DMS79 (cell line): ENCODE measurements at regions not wholly inside any gene's neighbourhood (a gene's known extent, or its start where the extent isn't known, plus 50 kb on each side); places are given as distances from the start of the nearest gene placed in this dataset.

ENCODE experiments used
- DNase-seq: peaks from one replicate; lab custom pipeline; 2025; lab: John Stamatoyannopoulos, UW

DNA sequence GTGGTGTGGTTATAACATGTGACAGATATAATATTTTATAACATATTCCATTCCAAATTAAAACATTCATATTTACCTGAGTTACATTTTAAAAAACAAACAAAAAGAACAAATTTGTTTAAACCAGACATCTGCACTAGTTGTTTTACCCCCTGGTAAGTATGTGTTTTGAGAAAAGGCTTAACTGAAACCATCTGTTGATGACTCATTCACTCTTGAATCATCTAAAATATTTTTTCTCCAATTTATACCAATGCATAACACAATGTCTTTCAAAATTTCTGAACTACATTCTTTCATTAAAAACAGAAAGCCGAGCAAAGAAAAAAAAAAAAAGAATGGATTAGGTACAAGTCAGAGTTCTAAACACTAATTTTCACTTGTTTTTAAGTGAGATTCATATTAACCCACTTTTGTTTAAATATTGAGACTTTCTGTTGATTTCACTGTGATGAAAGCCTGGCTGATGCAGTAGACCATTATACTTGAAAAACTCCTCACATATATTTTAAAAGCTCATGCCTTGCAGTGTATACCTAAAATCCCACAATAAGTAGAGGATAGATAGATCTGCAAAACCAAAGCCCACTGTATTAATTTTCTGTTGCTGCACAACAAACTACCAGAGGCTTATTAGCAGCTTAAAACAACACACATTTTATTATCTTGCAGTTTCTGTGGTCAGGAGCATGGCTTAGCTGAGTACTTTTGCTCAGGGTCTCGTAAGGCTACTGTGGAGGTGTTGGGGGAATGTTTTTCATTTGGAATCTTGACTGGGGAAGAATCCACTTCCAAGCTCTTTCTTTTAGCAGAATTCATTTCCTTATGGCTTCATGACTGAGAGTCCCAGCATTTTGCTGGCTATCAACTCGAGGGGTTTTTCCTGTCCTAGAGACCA lies 221.5 kb downstream of the PCDH18 start:
- DNase-seq = no peak

DNA sequence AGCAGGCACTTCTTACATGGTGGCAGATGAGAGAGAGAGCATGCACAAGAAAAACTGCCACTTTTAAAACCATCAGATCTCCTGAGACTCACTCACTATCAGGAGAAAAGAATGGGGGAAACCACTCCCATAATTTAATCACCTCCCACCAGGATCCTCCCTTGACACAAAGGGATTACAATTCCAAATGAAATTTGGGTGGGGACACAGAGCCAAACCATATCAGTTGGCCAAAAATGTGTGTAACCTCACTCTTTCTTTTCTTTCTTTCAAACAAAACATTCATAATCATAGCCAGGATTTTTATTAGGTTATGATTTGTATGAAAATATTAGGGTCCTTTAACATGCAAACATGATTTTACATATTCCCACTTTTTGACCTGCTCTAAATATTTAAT lies 222.1 kb downstream of the PCDH18 start:
- no peak for DNase-seq

DNA sequence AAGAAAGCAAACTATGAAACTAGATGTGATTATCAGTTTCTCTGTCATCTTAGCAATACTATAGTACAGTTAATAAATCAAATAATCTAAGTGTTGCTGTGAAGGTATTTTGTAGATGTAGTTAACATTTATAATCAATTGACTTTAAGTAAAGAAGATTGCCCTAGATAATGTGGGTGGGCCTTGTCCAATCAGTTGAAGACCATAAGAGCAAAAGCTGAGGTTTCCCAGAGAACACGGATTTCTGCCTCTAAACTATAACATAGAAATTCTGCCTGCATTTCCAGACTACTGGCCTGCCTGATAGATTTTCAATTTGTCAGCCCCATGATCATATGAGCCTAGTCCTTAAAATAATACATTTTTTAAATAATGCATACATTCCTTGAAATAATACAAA lies 222.9 kb downstream of the PCDH18 start:
- DNase-seq = no peak

DNA sequence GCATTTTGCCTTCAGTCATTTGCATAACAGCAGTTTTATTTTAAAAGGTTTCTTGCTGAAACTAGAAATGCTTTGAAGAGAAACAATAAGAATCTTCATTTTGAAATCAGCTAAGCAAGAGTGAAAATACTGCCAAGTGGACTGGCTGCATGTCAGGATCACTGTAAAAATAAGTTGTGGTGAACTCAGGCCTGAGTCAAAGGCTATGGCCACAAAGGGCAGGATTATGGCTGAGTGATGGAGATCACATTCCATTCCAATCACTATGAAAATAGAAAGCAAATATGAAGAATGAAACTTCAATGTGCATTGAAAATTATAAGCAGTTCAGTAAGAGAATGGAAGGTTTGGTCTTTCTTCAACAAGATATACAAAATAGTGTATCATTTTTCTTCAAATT lies 224.5 kb downstream of the PCDH18 start:
- DNase-seq = no peak

DNA sequence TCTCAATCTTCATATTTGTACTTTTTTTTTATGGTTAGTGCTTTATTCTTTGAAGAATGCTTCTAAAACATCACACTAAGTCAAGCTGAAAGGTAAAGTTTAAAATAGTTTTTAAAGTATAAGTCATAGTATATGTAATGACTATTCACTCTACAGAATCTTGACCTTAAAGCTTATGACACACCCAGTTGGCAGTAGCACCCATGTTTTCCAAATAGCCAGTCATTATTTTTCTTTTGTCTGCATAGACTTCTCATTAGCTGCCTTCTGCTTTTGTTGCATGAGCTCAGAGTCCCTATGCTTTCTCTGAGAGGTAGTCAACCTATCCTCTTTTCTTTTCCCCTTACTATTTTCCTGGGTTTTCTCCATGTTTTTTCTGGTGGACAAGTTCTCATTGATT lies 231.5 kb downstream of the PCDH18 start:
- DNase-seq = no peak

DNA sequence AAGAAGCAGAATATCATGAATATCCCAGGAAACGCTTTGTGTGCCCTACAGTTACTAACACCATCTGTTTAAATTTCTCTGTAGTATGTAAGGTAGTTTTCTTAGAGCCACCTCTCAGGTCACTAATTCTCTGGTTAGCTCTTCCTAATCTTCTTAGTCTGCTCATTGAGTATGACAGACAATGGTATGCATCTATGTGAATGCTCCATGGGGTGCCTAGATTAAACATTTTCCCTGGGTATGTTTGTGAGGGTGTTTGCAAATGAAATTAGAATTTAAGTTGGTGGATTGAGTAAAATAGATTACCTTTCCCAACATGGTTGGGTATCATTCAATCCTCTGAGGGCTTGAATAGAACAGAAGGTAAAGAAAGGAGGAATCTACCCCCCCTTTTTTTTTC lies 233.0 kb downstream of the PCDH18 start:
- no peak for DNase-seq

DNA sequence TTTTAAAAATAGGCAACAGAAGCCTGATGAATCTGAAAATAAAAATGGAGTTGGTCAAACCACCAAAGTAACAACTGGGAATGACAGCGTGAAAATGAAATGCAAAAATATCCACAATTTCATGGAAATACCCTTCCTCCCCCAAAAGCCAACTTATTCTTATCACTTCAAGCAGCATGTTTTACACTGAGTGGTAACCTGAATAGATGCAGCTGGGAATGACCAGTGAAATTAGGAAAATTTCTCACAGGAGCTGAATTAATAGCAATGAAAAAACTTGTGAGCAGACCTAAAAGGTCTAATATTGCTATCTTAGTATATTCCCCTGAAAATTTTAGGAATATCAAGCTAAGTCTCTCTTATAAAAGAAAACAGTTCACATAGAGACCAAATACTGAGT lies 239.0 kb downstream of the PCDH18 start:
- DNase-seq = no peak

DNA sequence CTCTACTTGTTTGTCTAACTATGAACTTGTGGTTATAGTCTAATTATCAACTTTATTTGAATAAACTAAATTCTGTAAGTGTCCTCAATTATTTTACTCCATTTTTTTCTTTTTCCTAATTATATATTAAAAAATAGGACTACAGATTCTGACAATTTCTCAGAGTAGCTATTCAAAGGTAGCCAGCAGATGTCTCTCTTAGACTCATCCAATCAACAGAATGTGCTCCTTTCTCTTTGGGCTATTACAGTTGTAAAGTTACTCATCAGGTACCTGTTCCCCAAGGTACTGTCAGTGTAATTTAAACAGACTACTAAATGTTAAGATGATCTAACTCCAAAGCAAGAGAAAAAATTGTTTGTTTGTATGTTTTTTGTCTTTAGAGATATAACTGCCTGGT lies 248.6 kb downstream of the PCDH18 start:
- DNase-seq = no peak

DNA sequence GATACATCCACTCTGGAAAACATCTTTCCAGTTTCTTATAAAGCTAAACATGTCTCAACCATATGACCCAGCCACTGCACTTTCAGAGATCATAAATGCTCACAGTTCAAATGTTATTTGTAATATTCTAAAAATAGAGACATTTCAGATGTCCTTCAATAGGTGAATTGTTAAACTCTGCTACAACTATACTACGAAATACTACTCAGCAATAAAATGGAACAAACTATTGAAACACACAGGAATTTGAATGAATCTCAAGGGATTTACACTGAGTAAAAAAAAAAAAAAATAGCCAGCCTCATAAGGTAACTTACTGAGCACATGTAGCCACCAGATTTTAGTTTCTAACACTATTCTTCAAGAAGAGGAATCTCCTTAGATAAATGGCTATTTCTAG lies 253.9 kb downstream of the PCDH18 start:
- no peak for DNase-seq

DNA sequence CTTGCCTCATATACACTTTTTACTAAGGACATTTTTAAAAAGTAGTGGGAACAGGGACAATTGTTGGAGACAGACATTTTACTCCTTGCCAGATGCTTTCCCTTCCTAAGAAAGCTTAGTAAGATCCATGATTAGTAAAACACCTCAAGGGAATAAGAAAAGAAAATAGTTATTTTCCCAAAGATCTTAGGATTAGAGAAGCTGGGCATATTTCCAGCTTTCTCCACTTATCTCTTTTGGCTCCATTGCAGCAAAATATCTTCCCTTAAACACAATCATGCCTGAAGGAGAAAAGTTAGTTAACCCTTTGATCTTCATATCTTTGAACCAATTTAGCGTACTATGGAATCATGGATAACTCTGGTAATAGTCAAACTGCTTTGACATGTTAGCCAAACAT lies 257.9 kb downstream of the PCDH18 start:
- DNase-seq = no peak

DNA sequence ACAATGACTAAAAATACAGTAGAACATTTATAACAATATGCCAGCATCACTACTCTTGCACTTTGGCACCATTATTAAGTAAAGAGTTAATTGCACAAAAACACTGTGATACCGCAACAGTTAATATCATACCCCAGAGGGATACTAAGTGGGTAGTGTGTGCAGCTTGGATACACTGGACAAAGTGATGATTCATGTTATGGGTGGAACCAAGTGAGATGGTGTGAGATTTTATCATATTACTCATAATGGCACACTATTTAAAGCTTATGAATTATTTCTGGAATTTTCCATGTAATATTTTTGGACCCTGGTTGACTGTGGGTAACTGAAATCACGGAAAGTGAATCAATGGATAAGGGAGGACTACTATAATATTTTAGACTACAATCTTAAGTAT lies 265.3 kb downstream of the PCDH18 start:
- no peak for DNase-seq

DNA sequence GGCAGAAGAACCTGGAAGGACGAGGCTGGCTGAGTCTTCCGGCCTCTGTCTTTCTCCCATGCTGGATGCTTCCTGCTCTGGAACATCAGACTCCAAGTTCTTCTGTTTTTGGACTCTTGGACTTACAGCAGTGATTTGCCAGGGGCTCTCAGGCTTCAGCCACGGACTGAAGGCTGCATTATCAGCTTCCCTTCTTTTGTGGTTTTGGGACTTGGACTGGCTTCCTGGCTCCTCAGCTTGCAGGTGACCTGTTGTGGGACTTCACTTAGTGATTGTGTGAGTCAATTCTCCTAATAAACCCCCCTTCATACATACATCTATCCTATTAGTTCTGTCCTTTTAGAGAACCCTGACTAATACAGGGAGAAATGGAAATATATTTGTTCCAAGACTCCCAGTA lies 265.8 kb downstream of the PCDH18 start:
- no peak for DNase-seq

DNA sequence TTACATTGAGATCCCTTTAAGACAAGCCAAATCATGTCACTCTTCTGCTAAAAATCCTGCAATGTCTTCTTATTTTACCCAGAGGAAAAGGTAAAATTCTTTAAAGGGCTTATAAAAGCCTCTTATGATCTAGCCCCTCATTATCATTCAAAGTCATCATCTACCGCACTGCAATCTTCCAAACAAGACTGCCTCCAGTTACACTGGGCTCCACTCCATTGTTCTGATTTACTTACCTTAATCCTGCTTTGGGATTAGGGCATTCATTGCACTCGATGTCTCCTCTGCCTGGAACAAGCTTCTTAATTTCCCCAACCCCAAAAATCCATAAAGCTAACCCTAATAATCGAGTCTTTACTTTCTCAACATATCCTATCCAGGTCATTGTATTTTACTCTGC lies 269.1 kb downstream of the PCDH18 start:
- DNase-seq = no peak

DNA sequence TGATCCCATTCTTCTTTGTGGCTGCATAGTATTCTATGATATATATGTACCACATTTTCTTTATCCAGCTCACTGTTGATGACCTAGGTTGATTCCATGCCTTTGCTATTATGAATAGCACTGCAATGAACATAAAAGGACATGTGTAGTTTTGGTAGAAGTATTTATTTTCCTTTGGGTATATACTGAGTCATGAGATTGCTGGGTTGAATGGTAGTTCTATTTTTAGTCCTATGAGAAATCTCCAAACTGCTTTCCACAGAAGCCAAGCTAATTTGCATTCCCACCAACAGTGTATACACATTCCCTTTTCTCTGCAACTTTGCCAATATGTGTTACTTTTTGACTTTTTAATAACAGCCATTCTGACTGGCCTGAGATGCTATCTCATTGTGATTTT lies 278.3 kb downstream of the PCDH18 start:
- no peak for DNase-seq

DNA sequence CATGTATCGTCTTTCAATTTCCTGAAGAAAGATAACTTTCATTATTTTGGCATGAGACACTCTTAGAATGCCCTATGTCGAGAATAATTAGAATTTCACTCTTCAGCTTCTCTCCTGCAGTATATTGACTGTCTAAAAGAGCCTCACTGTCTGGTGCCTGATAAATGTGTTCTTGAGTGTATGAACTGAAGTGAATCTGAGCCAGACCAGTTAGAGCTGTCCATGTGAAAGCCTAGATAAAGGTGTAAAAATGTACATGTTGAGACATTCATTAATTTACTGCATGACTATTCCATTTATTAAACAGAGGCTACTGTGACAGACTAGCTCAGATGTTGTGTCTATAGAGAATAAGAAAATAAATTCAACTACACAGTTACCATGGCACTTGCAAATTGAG lies 283.2 kb downstream of the PCDH18 start:
- no peak for DNase-seq

DNA sequence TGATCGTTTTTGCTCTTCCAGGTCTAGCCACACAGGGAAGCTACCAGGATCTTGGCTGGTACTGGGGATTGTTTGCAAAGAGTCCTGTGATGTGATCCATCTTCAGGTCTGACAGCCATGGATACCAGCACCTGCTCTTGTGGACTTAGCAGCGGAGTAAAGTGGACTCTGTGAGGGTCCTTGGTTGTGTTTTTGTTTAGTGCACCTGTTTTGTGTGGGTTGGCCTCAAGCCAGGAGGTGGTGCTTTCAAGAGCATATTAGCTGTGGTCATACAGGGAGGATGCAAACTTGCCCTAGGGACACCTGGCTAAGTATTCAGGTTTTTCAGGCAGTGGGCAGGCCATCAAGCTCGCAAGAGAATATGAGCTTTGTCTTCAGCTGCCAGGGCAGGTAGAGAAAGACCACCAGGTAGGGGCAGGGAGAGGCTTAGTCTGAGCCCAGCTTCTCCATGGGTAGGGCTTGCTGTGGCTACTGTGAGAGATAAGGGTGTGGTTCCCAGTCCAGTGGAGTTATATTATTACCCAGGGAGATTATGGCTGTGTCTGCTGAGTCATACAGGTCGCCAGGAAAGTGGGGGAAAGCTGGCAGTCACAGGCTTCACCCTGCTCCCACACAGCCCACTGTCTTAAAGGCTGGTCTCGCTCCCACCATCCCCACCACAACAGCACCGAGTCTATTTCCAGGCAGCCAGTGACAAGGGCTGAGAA lies 293.7 kb downstream of the PCDH18 start:
- peak; percentile 54 for DNase-seq

DNA sequence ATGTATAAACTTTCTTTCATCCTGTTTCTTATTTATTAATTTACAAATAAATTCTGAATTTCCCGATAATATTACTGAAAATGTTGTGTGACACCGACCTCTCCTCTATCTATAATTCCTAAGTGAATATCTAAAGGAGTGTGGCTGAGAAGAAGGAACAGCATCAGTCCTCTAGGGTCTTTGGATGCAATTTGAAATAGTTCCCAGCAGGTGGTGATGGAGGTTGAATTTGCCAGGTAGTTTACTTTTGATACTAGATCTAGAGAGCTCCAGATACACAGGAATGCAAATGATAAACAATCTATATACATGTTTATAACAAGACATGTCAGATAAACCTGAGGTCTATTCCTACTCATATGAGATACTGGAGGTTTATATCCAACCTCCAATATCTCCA lies 305.4 kb downstream of the PCDH18 start:
- no peak for DNase-seq

DNA sequence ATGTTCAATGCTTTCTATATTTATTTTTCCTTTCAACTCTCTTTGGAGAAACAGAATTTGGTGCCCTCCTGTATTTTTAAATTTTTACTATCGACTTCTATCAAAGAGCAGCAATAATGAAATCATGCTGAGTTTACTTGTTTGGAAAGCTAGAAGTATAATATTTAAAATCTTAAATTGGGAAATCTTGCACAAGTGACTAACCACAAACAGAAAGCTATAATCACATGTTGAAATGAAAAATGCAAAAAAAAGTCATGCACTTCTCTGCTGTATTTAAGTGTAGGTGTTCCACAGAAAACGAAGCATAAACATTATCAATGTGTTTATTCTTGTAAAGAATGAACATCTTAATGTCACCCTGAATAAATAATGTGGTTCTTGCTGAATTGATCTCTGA lies 306.1 kb downstream of the PCDH18 start:
- DNase-seq = no peak

DNA sequence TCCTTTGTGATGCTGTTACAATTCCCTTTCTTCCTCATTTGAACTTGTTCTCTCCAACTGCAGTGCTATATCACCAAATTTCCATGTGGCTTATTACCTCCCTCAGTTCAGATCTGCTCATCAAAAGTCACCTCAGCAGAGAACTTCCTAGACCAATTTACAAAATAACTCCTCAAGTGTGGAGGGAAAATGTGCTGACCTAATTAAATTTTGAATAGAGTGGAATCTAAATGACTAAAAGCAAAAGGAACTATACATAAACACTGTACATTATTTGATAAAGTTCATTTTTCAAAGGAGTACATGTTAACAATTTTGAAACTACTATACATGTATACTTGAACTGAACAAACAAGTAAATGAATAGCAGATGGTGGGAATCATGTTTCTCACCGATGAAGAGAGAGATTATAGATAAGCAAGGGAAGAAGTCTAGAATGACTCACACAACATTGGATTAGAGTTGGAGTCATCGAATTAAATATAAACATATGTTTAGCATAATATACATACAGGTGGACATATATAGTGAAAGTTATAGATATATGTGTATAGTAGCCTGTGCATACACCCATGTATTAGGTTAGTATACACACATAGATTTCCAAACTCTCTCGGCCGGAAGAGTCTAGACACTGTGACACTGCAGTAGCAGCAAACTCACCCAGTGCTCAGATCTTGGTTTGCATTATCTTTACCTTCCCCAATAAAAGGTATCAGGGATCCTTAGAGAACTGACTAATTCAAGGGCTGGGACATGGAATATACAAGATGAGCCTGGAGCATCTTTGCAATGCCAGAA lies 318.7 kb downstream of the PCDH18 start:
- DNase-seq = no peak

DNA sequence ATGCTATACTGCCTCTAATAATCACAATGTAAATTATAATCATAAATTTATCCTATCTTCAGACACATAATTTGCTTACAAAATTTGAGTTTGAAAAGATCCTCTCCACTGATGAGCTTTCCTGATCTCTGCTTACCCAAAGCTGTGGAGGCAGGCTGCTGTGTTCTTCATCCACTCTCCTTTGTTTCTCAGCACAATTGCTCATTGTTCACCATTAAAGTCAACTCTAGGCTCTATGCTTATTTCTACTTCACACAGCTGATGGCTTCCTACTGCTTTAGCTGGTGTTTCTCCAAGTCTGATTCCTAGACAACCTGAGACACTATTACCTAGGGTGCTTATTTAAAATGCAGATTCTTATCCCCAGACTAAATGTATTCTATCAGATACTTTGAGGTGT lies 319.7 kb downstream of the PCDH18 start:
- no peak for DNase-seq

DNA sequence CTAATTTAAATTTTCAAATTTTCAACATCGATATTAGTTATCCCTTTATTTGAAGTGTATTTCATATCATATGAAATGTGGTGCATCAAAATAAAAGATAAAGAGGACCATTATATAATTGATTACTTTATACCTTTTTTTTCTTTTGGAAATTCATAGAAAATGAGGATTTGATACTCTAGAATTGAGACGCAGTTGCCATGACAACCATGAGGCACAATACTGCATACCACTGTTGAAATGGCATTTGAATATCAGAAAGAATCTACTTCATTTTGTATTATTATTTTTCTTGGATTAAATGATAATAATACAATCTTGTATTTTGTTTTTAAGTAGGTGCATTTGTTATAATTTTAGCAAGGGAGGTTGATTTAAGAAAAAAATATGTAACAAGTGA lies 323.1 kb downstream of the PCDH18 start:
- no peak for DNase-seq

DNA sequence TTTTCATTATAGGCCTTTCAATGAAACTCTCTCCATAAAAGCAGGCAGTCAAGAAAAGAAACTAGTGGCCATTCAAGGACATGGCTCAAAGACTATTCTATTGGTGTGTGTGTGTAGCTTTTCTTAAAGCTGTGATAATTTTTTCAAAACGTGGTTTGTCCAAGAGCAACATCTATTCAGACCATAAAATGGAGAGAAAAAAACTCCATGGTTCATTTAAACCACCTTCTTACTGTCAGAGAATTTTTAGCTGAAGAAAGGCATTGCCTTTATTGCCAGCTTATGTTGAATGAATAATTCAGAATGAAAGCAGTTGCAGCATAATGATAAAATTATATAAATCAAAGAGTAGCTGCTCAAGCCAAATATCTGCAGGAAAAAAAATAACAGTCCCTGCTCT lies 325.5 kb downstream of the PCDH18 start:
- DNase-seq = no peak

DNA sequence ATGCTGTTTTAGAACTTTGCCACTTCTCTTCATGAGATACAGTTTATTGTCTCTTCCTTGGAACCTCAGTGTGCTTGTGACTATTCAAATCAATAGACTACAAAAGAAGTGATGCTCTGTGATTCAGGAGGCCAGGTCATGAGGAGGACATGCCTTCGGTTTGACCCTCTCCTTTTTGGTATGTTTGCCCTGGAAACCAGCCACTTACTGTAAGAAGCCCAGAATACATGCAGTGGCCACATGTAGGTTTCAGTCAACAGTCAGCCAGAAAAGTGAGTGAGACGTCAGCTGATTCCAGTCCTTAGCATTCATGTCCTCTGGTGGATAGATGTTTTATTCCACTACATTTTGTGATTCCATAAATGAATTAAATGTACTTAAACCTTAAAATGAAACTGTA lies 328.7 kb downstream of the PCDH18 start:
- no peak for DNase-seq
